ENCODE measurements at regions not wholly inside any gene's neighbourhood (a gene's known extent, or its start where the extent isn't known, plus 50 kb on each side); places are given as distances from the start of the nearest gene placed in this dataset.

- TF ChIP-seq CTCF (conservative IDR thresholded peaks at IDR 0.05; ENCODE audit: low read depth, low read length) (no peak), EZH2 (IDR thresholded peaks at IDR 0.05; ENCODE audit: low read length, unreplicated experiment) (no peak), EZH2phosphoT487 (IDR thresholded peaks at IDR 0.05; ENCODE audit: borderline replicate concordance, low read length) (no peak)
These were observed 378.8 kb downstream of the BCOR start for GRCh38 chrX:39718981-39719380.
